ENCODE measurements at regions not wholly inside any gene's neighbourhood (a gene's known extent, or its start where the extent isn't known, plus 50 kb on each side); places are given as distances from the start of the nearest gene placed in this dataset.

GRCh38 chrX:79452881-79453280, 85.7 kb upstream of the ITM2A start:
- no peaks in the 10 kb centered on the region for H3K36me3 ChIP-seq (ENCODE audit: low read depth)
- intact Hi-C loops (cut with DNase I, micrococcal nuclease): no loop called here
- no peaks in the 10 kb centered on the region for H3K4me1 ChIP-seq (ENCODE audit: low read depth)
- TF ChIP-seq CTCF (IDR thresholded peaks at IDR 0.05): no peak
- H3K4me3 ChIP-seq: no peak overlapping the region
- ATAC-seq (peak; percentile 71), DNase-seq (peak in 2 of 3 donors; percentile 22 to 28)
- no peaks in the 10 kb centered on the region for H3K9me3 ChIP-seq

DNA sequence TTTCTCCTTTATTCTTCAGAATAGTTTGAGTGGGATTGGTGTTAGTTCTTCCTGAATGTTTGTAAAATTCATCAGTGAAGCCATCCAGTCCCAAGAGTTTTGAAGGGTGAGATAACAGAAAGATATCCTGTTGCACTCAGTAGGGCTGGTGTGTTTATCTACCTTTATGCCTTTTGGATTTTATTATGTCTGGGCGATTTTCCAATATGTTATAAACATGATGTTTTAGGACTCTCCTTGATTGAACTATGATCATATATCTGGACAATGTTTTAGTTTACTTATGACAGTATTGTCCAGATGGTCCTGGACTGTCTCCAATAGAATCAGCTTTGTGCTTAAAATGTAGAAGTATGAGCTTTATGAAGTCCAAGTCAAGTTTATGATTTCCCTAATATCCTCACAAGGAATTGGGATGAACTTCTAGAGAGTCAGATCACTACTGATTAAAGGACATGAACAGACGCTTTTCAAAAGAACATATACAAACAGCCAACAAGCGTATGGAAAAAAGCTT, 77.6 kb upstream of the ITM2A start:
- intact Hi-C loops (cut with DNase I, micrococcal nuclease): no loop called here
- Histone ChIP-seq H3K9me3 (no peaks in the 10 kb centered on the region), H3K4me3 (no peak overlapping the region), H3K36me3 (ENCODE audit: low read depth) (no peaks in the 10 kb centered on the region), H3K4me1 (ENCODE audit: low read depth) (no peaks in the 10 kb centered on the region)
- ATAC-seq: peak; percentile 91
- no peak for TF ChIP-seq CTCF (IDR thresholded peaks at IDR 0.05)
- peak in 1 of 3 donors; percentile 8 for DNase-seq

DNA sequence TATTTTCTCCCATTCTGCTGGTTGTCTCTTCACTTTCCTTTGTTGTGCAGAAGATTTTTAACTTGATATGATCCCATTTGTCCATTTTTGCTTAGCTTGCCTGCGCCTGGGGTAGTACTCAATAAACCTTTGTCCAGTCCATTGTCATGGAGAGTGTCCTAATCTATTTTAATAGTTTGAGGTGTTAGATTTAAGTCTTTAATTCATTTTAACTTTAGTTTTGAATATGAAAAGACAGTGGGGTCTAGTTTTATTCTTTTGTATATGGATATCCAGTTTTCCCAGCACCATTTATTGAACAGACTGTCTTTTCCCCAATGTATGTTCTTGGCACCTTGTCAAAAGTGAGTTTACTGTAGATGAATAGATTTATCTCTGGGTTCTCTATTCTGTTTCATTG, 76.0 kb upstream of the ITM2A start:
- no peaks in the 10 kb centered on the region for H3K9me3 ChIP-seq
- DNase-seq (no peak), ATAC-seq (no peak)
- intact Hi-C loops (cut with DNase I, micrococcal nuclease): no loop called here
- H3K4me3 ChIP-seq: no peak overlapping the region
- no peaks in the 10 kb centered on the region for H3K4me1 ChIP-seq (ENCODE audit: low read depth)
- no peaks in the 10 kb centered on the region for H3K36me3 ChIP-seq (ENCODE audit: low read depth)
- no peak for TF ChIP-seq CTCF (IDR thresholded peaks at IDR 0.05)

- Histone ChIP-seq H3K4me1 (ENCODE audit: low read depth) (no peaks in the 10 kb centered on the region), H3K9me3 (no peaks in the 10 kb centered on the region), H3K36me3 (ENCODE audit: low read depth) (no peaks in the 10 kb centered on the region), H3K4me3 (no peak overlapping the region)
- intact Hi-C loops (cut with DNase I, micrococcal nuclease): no loop called here
- TF ChIP-seq CTCF (IDR thresholded peaks at IDR 0.05): no peak
- no peak for DNase-seq
- ATAC-seq: no peak
Observed at GRCh38 chrX:79440336-79440735, 73.2 kb upstream of the ITM2A start.

Data from mucosa of descending colon (tissue), 3 donors.